HG03175 (cell line): ENCODE measurements at regions not wholly inside any gene's neighbourhood (a gene's known extent, or its start where the extent isn't known, plus 50 kb on each side); places are given as distances from the start of the nearest gene placed in this dataset.

Experiments used
- ATAC-seq: cut with Tn5 transposase; IDR thresholded peaks from one replicate; pipeline ENCODE4 v1.9.1; 2021; ENCODE audit warnings: mild to moderate bottlenecking, moderate library complexity; ENCODE audit not compliant: unreplicated experiment

GRCh38 chr1:94734963-94735901 is 84.9 kb upstream of the SLC44A3 start:
- no peak for ATAC-seq

GRCh38 chr1:94731891-94732290 is 88.3 kb upstream of the SLC44A3 start:
- no peak for ATAC-seq

- ATAC-seq: no peak
Measured at GRCh38 chr1:94730450-94730849, 89.7 kb upstream of the SLC44A3 start.

GRCh38 chr1:94729267-94729666 is 90.9 kb upstream of the SLC44A3 start:
- no peak for ATAC-seq

- ATAC-seq: no peak
Measured at GRCh38 chr1:94727846-94728715, 92.1 kb upstream of the SLC44A3 start.

GRCh38 chr1:94726981-94727685 is 93.0 kb upstream of the SLC44A3 start:
- ATAC-seq: no peak

GRCh38 chr1:94725566-94725965 is 94.6 kb upstream of the SLC44A3 start:
- no peak for ATAC-seq

- no peak for ATAC-seq
Measured at GRCh38 chr1:94723894-94724293, 96.3 kb upstream of the SLC44A3 start.

GRCh38 chr1:94723463-94723862 is 96.7 kb upstream of the SLC44A3 start:
- no peak for ATAC-seq

- no peak for ATAC-seq
Measured at GRCh38 chr1:94722181-94722580, 98.0 kb upstream of the SLC44A3 start.

- ATAC-seq: no peak
Measured at GRCh38 chr1:94721240-94721639, 98.9 kb upstream of the SLC44A3 start.

- ATAC-seq: peak; percentile 100
Measured at GRCh38 chr1:94719926-94720793, 100.0 kb upstream of the SLC44A3 start.

GRCh38 chr1:94716965-94717364 is 103.2 kb upstream of the SLC44A3 start:
- no peak for ATAC-seq

- no peak for ATAC-seq
Measured at GRCh38 chr1:94715321-94715720, 104.8 kb upstream of the SLC44A3 start.

GRCh38 chr1:94714552-94714951 is 105.6 kb upstream of the SLC44A3 start:
- ATAC-seq: no peak

- ATAC-seq: no peak
Measured at GRCh38 chr1:94714152-94714551, 106.0 kb upstream of the SLC44A3 start.

GRCh38 chr1:94713472-94714141 is 106.5 kb upstream of the SLC44A3 start:
- peak; percentile 62 for ATAC-seq

- no peak for ATAC-seq
Measured at GRCh38 chr1:94709891-94710581, 110.1 kb upstream of the SLC44A3 start.

- ATAC-seq: no peak
Measured at GRCh38 chr1:94708811-94709210, 111.3 kb upstream of the SLC44A3 start.
